ENCODE measurements at regions not wholly inside any gene's neighbourhood (a gene's known extent, or its start where the extent isn't known, plus 50 kb on each side); places are given as distances from the start of the nearest gene placed in this dataset.
"Not testable (repeated sequence)": the region's sequence is repeated elsewhere in the genome, so short reads cannot be mapped to it uniquely, and the experiment has no call there.

GRCh38 chr1:157319567-157319966 lies 181.4 kb upstream of the ETV3 start:
- no peak for FAIRE-seq

DNA sequence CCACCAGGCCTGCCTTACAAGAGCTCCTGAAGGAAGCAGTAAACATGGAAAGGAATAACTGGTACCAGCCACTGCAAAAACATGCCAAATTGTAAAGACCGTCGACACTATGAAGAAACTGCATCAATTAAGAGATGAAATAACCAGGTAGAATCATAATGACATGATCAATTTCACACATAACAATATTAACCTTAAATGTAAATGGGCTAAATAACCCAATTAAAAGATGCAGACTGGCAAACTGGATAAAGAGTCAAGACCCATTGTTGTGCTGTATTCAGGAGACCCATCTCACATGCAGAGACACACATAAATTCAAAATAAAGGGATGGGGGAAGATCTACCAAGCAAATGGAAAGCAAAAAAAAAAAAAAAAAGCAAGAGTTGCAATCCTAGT lies 179.0 kb upstream of the ETV3 start:
- not testable (repeated sequence) for FAIRE-seq

DNA sequence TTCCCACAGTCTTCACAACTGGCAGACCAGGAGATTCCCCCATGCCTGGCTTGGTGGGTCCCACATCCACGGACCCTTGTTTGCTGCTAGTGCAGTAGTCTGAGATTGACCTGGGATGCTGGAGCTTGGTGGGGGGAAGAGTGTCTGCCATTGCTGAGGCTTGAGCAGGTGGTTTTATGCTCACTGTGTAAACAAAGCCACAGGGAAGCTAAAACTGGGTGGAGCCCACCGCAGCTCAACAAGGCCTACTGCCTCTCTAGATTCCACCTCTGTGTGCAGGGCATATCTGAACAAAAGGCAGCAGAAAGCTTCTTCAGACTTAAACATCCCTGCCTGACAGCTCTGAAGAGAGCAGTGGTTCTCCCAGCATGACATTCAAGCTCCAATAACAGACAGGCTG lies 177.3 kb upstream of the ETV3 start:
- FAIRE-seq = no peak

- FAIRE-seq = no peak
Observed at GRCh38 chr1:157314408-157314807, 176.2 kb upstream of the ETV3 start.

- no peak for FAIRE-seq
Observed at GRCh38 chr1:157313240-157313807, 175.1 kb upstream of the ETV3 start.

- no peak for FAIRE-seq
Observed at GRCh38 chr1:157312082-157312812, 174.1 kb upstream of the ETV3 start.

DNA sequence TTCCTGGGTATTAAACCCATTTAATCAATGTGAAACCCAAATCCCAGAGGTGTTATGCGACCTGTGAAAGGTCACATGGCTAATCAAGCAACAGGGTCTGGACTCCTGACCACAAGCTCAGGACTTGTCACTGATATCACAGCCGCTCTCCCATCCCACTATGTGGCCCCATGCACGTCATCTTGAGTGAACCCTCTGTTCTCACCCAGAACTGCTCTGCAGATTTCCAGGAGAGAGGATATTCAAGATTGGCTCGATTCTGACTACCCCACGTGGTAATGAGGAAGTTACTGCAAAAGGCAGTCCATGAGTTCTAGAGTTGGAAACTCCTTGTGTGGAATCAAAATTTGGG lies 173.5 kb upstream of the ETV3 start:
- no peak for FAIRE-seq

GRCh38 chr1:157310805-157311729 lies 172.9 kb upstream of the ETV3 start:
- not testable (repeated sequence) for FAIRE-seq

GRCh38 chr1:157310401-157310800 lies 172.2 kb upstream of the ETV3 start:
- FAIRE-seq = no peak

DNA sequence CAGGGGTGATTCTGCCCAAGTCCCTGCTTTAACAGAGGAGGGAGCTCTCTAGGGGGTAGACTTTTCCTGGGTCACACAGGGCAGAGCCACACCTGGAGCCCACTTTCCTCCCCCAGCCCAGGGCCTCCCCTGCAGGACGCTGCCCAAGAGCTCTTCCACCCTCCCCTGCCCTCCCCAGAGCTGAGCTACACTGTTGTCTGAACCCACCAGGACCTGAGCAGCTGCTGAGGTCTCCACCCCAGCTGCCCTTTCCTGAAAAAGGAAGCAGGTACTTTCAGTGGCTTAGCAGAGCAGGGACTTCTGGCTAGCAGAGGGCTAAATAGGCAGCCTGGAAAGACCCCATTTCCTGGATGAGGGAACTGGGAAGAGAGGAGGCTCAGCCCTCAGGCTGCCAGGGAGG lies 169.3 kb upstream of the ETV3 start:
- no peak for FAIRE-seq

- no peak for FAIRE-seq
Observed at GRCh38 chr1:157306896-157307295, 168.7 kb upstream of the ETV3 start.

- FAIRE-seq = no peak
Observed at GRCh38 chr1:157304271-157304670, 166.1 kb upstream of the ETV3 start.

DNA sequence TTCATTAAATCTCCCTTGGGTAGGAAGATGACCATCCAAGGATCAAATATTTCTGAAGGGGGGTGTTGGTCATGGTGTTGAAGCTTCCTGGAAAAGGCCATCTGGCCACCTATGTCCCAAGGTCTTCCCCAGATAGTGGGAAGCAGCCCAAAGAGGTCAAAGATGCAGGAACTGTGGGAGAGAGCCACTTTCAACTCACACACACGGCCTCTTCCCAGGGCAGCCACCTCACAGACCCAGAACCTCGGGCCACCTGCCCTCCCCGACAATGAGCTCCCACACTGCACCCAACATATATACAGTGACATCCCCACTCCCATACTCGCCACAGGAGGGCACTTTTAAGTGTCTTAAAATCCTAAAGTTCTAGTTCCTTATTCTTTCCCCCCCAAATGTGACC lies 164.5 kb upstream of the ETV3 start:
- FAIRE-seq = no peak

DNA sequence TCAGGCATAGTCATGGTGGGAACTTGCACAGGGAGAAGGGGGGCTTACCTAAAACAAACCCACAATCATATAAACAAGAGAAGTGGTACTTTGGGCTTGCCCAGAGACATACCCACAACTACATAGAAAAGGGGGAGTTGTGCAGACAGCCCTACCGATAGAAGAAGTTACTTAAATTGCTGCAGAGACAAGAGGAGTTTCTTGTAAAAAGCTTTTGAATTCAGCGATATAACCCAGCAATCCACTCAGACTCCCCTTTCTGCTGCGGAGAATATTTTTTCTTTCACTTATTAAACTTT lies 164.0 kb upstream of the ETV3 start:
- no peak for FAIRE-seq

DNA sequence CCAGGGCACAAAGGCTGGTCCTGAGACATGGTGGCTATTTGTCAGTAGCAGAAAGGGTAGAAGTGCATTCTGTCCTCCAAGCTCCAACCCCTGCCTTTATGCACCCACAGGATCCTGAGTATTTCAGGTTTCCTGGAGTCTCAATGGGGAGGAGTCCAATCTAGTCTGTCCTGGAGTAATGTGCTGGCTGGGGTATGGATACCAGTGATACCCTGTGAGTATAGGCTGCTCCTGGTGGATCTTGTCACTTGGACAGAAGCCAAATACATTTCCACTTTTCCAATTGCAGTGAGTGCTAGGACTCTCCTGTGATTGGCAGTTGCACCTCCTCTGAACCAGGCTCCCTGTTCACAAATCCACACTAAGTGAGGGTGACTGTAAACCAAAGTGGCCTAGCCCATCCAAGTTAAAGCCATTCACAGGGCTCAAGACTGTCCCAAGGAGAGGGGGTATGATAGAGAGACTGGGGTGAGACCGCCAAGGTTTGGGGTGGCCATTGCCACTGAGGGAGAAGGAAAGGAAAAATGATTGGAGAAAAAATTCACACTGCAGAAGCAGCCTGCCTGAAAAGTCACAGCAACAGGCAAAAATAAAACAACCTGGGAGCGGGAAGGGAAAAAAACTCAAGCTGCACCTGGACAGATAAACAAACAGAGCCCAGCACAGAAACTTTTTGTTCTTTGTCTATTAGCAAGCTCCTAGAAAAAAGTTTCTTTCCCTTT lies 163.4 kb upstream of the ETV3 start:
- FAIRE-seq = no peak

- FAIRE-seq = not testable (repeated sequence)
Observed at GRCh38 chr1:157294387-157295145, 156.4 kb upstream of the ETV3 start.

DNA sequence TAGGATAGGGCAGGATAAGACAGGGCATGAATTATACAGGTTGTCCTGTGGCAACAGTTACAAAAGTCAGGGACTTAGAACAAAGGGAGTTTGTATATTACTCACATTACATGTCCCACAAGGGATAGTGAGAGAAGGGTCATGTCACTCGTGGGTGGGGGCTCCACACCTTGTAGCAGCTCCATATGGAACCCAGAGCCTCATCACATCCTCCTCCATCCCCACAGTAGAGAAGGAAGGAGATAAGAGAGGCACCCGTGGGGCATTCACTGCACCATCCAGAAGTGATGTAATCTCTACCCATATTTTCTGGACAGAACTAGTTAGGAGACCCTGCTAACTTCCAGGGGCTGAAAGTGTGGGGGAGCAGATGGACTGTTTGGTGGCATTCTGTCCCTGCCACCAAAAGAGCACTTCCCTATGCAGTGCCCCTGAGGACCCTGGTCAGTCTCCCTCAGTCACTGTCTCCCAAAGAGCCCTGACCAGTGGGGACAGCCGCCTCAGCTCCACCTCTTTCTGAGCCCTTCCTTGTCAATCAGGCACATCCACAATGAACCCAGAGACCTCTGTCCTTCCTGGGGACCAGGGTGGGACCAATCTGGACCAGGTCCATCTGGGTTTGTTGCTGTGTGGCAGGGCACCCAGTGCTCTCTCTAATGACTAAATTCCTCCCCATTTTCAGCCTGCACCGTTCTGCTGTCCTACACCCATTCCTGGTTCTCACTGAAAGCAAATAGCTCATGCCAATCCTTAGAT lies 154.8 kb upstream of the ETV3 start:
- FAIRE-seq = no peak

DNA sequence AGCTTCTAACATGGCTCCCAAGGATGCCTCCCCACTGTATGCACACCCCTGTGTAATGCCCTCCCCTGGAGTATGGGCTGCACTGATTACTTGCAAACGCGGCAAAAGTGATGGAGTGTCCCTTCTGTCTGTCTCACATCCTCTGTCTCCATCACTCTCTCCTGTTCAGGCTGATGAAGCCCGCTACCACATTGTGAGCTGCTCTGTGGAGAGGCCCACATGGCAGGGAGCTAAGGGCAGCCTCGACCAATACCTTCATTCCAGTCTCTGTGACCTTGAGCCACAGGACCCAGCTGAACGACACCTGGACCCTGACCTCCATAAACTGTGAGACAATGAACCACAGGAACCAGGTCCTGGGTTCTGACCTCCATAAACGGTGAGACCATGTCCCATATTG lies 154.1 kb upstream of the ETV3 start:
- FAIRE-seq = no peak

DNA sequence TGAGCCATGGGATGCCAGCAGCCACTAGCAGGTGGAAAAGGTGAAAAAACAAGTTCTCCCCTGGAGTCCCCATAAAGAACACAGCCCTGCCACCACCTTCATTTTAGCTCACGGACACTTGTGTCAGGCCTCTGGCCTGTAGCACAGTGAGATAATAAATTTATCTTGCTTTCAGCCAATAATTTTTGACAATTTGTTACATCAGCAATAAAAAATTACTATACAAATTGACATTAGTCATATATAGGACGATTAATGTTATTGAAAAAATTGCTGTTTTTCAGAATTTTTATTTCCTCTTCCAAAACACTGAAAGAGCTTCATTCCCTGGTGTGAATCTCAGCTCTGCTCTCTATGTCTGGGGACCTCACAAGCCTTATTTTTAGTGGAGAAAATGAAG lies 152.9 kb upstream of the ETV3 start:
- no peak for FAIRE-seq

- FAIRE-seq = no peak
Observed at GRCh38 chr1:157289424-157290105, 151.4 kb upstream of the ETV3 start.

GRCh38 chr1:157288996-157289395 lies 150.8 kb upstream of the ETV3 start:
- no peak for FAIRE-seq
